LNCaP clone FGC (cell line): ENCODE measurements at regions not wholly inside any gene's neighbourhood (a gene's known extent, or its start where the extent isn't known, plus 50 kb on each side); places are given as distances from the start of the nearest gene placed in this dataset.

Experiments used
- DNase-seq: peaks from one replicate; pipeline ENCODE4 v3.0.0-alpha.2; 2011; ENCODE audit warnings: low read depth
- H3K4me3 ChIP-seq: 2 replicates; pipeline ENCODE4 v1.5.1; 2011; ENCODE audit warnings: mild to moderate bottlenecking, low read depth, low read length, control low read depth
- CTCF ChIP-seq: IDR thresholded peaks from 2 replicates; pipeline ENCODE4 v1.5.1; 2012; ENCODE audit warnings: mild to moderate bottlenecking; ENCODE audit not compliant: control insufficient read depth, insufficient read depth; ENCODE audit errors: extremely low read depth

GRCh38 chr2:119078796-119079195 lies 79.8 kb downstream of the C1QL2 start:
- TF ChIP-seq CTCF: no peak
- no peak for DNase-seq
- H3K4me3 ChIP-seq: no peak overlapping the region

DNA sequence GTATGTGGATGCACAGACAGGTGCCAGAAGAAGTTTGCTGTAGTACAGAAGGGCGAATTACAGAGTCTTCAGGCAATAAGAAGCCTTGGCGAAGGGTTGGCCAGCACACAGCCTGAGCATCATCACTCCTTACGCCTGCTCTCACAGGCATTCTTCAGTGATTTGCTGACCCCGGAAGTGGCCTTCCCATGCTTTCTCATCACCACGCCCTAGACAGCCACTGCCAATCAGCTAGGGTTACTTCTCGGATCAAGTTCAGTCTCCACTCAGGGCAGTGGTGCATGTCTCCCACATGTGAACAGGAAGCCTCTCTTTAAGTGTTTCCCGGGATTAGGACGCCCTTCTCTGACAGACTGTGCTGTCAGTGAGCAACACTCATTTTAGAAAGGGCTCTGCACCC lies 81.8 kb downstream of the C1QL2 start:
- no peak for DNase-seq
- no peak for TF ChIP-seq CTCF
- H3K4me3 ChIP-seq: no peak overlapping the region

DNA sequence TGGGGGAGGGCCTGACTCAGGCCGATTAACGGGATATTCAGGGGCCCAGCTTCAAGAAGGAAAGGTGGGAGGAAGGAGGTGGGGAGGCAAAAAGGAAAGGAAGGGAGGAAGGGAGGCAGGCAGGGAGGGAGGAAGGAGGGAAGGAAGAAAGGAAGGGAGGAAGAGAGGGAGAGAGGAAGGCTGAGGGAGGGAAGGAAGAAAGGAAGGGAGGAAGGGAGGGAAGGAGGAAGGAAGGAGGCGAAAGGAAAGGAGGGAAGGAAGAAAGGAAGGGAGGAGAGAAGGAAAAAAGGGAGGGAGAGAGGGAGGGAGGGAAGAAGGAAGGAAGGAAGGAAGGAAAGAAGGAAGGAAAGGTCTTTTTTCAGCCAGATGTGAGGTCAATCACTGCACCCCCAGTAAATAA lies 85.3 kb downstream of the C1QL2 start:
- DNase-seq: no peak
- H3K4me3 ChIP-seq: no peak overlapping the region
- no peak for TF ChIP-seq CTCF

DNA sequence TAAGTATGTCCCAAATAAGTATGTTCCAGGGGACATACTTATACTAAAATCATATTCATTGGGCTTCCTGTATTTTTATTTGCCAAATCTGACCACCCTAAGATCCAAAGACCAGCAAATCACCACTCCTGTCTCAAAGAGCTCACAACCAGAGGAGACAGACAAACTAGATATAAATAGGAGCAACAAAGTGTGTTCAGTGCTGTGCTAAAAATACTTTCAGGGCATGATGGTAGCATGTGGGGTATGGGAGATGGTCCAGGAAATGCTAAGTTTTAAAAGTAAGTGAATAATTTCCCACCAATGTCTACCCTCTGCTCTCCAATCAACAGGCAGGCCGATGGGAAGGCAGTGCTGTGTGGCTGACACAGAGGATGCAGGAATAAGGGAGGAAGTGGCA lies 87.1 kb downstream of the C1QL2 start:
- H3K4me3 ChIP-seq: no peak overlapping the region
- DNase-seq: no peak
- no peak for TF ChIP-seq CTCF

DNA sequence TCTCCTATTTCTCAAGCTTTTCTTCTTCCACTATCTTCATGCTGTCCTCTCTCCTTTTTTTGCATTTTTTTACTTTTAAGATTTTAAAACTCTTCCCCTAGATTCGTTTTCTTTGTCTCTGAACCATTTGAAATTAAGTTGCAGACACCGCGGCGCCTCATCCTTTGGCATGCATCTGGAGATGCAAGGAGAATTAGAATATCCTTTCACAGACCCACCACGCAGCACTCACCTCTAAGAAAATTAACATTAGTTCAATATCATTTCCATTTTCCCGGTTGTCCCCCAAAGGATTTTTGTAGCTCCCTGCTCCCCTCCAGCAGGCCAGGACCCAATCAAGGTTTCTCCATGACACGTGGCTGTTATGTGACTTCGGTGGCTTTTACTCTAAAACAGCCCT lies 88.8 kb downstream of the C1QL2 start:
- no peak for TF ChIP-seq CTCF
- H3K4me3 ChIP-seq: no peak overlapping the region
- no peak for DNase-seq

DNA sequence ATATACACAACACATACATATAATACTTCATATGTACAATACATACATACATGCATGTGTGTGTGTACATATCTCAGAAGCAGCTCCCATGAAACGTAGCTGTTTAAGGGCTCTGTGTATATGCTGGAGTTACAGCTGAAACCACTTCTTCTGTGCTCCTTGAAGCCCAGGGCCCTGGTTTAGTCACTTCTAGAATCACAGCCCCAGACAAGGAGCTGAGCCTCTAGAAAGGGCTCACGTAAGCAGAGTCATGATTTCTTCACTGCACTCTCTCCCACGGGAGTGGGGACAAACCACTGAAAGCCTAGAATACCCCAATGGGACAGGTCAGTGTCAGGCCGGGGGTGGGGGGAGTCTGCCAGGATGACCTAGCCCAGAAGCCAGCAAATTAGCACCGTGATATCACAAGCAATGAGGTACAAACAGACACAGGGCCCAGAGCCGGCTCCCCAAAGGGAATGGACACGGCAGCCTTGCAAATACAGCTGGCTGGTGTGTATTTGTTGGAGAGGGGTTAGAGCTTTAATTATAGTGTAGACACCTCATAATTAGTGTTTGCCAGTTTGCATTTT lies 90.3 kb downstream of the C1QL2 start:
- no peak for TF ChIP-seq CTCF
- no peak for DNase-seq

DNA sequence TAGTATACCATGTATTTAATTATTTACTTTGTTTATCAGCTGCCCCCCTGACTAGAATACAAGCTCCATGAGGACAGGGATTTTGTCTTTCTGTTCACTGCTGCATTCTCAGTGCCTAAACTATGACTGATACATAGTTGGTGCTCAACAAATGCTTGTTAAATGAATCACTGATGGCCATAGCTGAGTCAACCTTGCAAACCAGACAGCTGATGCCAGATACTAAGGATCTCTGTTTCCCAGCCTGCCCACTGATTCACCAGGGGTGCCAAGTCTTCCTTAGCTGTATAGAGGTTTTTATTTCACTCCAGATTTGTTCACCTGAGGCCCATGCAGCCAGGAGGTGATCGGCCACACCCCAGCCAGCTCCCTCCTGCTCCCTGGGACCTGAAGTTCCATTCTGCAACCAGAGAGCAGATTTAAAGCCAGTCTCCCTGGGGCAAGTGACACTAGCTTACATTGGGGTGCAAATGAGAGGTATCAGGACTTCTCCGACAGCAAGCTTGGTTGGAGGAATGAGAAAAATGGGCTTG lies 92.2 kb downstream of the C1QL2 start:
- TF ChIP-seq CTCF: no peak
- DNase-seq: no peak
- H3K4me3 ChIP-seq: no peak overlapping the region

More for the DNA sequence above, 90.3 kb downstream of the C1QL2 start:
- H3K4me3 ChIP-seq: no peak overlapping the region
